ENCODE measurements at regions not wholly inside any gene's neighbourhood (a gene's known extent, or its start where the extent isn't known, plus 50 kb on each side); places are given as distances from the start of the nearest gene placed in this dataset.

DNA sequence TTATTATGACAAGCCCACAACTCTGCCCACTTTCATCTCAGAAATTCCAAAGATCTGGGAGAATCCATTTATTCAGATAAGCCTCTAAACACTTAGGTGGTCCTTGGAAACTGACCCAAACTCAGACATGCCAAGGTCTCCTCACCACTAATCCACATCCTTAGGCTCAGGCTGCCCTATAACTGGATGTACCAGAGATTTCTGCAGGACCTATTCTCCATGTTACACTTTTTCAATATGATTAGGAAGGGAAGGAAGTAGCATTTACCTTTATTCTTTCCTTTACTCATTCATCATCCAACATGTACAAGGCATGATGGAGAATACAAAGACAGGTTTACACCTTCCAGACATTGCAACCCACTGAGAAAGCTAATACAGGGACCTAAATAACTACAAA, 145.9 kb upstream of the BMP4 start:
- no peak for TF ChIP-seq POLR2A (IDR thresholded peaks at IDR 0.05)
- TF ChIP-seq, protein P1, sequence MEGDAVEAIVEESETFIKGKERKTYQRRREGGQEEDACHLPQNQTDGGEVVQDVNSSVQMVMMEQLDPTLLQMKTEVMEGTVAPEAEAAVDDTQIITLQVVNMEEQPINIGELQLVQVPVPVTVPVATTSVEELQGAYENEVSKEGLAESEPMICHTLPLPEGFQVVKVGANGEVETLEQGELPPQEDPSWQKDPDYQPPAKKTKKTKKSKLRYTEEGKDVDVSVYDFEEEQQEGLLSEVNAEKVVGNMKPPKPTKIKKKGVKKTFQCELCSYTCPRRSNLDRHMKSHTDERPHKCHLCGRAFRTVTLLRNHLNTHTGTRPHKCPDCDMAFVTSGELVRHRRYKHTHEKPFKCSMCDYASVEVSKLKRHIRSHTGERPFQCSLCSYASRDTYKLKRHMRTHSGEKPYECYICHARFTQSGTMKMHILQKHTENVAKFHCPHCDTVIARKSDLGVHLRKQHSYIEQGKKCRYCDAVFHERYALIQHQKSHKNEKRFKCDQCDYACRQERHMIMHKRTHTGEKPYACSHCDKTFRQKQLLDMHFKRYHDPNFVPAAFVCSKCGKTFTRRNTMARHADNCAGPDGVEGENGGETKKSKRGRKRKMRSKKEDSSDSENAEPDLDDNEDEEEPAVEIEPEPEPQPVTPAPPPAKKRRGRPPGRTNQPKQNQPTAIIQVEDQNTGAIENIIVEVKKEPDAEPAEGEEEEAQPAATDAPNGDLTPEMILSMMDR (IDR thresholded peaks at IDR 0.05), result no peak
- no peak for TF ChIP-seq POLR2AphosphoS5 (IDR thresholded peaks at IDR 0.05)
